ENCODE measurements at regions not wholly inside any gene's neighbourhood (a gene's known extent, or its start where the extent isn't known, plus 50 kb on each side); places are given as distances from the start of the nearest gene placed in this dataset.

DNA sequence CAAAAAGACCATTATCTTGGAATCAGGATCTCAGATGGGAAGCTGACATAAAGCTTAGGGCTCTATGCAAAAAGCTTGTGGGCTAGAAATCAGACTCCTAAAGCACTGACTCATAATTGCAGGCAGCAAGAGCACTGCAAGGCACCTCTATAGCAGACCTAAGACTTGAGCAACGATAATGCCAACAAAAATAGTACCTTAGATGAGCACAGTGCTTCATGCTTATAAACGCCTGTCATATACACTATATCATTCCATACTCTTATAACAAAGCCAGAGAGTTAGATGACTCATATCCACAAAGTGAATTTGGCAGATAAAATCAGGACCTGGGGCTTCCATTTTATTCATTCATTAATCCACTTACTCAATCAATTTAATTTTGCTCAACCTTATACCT lies 560.8 kb downstream of the MCTP2 start:
- TF ChIP-seq, protein P1, sequence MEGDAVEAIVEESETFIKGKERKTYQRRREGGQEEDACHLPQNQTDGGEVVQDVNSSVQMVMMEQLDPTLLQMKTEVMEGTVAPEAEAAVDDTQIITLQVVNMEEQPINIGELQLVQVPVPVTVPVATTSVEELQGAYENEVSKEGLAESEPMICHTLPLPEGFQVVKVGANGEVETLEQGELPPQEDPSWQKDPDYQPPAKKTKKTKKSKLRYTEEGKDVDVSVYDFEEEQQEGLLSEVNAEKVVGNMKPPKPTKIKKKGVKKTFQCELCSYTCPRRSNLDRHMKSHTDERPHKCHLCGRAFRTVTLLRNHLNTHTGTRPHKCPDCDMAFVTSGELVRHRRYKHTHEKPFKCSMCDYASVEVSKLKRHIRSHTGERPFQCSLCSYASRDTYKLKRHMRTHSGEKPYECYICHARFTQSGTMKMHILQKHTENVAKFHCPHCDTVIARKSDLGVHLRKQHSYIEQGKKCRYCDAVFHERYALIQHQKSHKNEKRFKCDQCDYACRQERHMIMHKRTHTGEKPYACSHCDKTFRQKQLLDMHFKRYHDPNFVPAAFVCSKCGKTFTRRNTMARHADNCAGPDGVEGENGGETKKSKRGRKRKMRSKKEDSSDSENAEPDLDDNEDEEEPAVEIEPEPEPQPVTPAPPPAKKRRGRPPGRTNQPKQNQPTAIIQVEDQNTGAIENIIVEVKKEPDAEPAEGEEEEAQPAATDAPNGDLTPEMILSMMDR (IDR thresholded peaks at IDR 0.05; ENCODE audit: borderline replicate concordance, extremely low read depth, low read length, poor library complexity, severe bottlenecking): no peak
- no peak for TF ChIP-seq EZH2 (IDR thresholded peaks at IDR 0.05; ENCODE audit: borderline replicate concordance, low read depth, low read length, severe bottlenecking)
